ENCODE measurements at regions not wholly inside any gene's neighbourhood (a gene's known extent, or its start where the extent isn't known, plus 50 kb on each side); places are given as distances from the start of the nearest gene placed in this dataset.

- Histone ChIP-seq H3K36me3 (ENCODE audit: insufficient read depth) (no peaks in the 10 kb centered on the region), H3F3A (replicated peaks; ENCODE audit: low read depth) (no peaks in the 10 kb centered on the region), H4K20me1 (replicated peaks; ENCODE audit: insufficient read depth) (no peaks in the 10 kb centered on the region), H3K4me2 (no peak overlapping the region), H3K4me1 (ENCODE audit: insufficient read depth) (peaks cover 30% of the 10 kb centered on the region), H3K79me2 (replicated peaks; ENCODE audit: insufficient read depth) (no peaks in the 10 kb centered on the region), H3K27me3 (ENCODE audit: insufficient read depth) (no peaks in the 10 kb centered on the region), H3K27ac (ENCODE audit: low read depth) (no peak overlapping the region), H3K4me3 (no peak overlapping the region), H3K9me2 (ENCODE audit: insufficient read depth) (peaks cover 3% of the 10 kb centered on the region; the same call in 1 of the 2 replicates), H2AFZ (peak overlapping the region; percentile 45; the same call in 1 of the 2 replicates)
- H3K9me3 Mint-ChIP-seq: no peaks in the 10 kb centered on the region; the same call in 2 of the 3 replicates
- ATAC-seq (no peak), DNase-seq (ENCODE audit: low spot score) (no peak)
- peaks cover 27% of the 10 kb centered on the region for H3K4me1 Mint-ChIP-seq
- peaks cover 4% of the 10 kb centered on the region for H3K27me3 Mint-ChIP-seq (ENCODE audit: insufficient read depth, low read depth, poor library complexity)
- H3K4me3 Mint-ChIP-seq: no peak overlapping the region
- no peak overlapping the region for H3K27ac Mint-ChIP-seq
- H3K36me3 Mint-ChIP-seq (ENCODE audit: low read depth): no peaks in the 10 kb centered on the region
- TF ChIP-seq ZNF462 (CRISPR knock-in tag; IDR thresholded peaks at IDR 0.05): no peak
- TF ChIP-seq REST (IDR thresholded peaks at IDR 0.05; ENCODE audit: unreplicated experiment): no peak
- TF ChIP-seq CREB1 (CRISPR knock-in tag; IDR thresholded peaks at IDR 0.05; ENCODE audit: low read depth): no peak
- no peak for TF ChIP-seq EZH2phosphoT487 (IDR thresholded peaks at IDR 0.05; ENCODE audit: unreplicated experiment)
- no peak for TF ChIP-seq ETS1 (IDR thresholded peaks at IDR 0.05)
- no peak for TF ChIP-seq STAT1 (IDR thresholded peaks at IDR 0.05; ENCODE audit: unreplicated experiment)
- no peak for TF ChIP-seq JUNB (IDR thresholded peaks at IDR 0.05; ENCODE audit: unreplicated experiment)
- no peak for TF ChIP-seq EZH2 (IDR thresholded peaks at IDR 0.05; ENCODE audit: low read depth, unreplicated experiment)
- TF ChIP-seq CTCF (conservative IDR thresholded peaks at IDR 0.05; ENCODE audit: low read depth in 2 of 2): no peak
- TF ChIP-seq ZNF331 (CRISPR knock-in tag; IDR thresholded peaks at IDR 0.05; ENCODE audit: low read depth): no peak
- no peak for TF ChIP-seq ZNF114 (CRISPR knock-in tag; IDR thresholded peaks at IDR 0.05)
- TF ChIP-seq POLR2AphosphoS5 (IDR thresholded peaks at IDR 0.05; ENCODE audit: low read depth): no peak
- TF ChIP-seq NANOG (IDR thresholded peaks at IDR 0.05; ENCODE audit: borderline replicate concordance): no peak
These were observed 625.2 kb downstream of the DIAPH3 start for GRCh38 chr13:59538512-59538911.

Measured in GM23338 (cell line).